HG03159 (cell line): ENCODE measurements at regions not wholly inside any gene's neighbourhood (a gene's known extent, or its start where the extent isn't known, plus 50 kb on each side); places are given as distances from the start of the nearest gene placed in this dataset.

Experiments used
- ATAC-seq: cut with Tn5 transposase; IDR thresholded peaks from one replicate; pipeline ENCODE4 v1.9.1; 2021; ENCODE audit warnings: mild to moderate bottlenecking, moderate library complexity; ENCODE audit not compliant: unreplicated experiment

DNA sequence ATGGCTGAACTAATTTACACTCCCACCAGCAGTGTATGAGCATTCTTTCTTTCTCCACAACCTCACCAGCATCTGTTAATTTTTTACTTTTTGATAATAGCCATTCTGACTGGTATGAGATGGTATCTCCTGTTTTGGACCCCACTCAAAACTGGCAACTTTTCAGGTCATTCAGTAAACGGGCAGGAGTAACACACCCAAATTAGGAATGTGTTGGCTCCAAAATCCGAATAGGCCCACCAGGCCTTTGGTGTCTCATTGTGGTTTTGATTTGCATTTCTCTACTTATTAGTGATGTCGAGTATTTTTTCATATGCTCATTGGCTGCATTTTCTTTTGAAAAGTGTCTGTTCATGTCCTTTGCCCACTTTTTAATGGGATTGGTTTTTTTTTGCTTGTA is 517.1 kb downstream of the TMEM232 start:
- ATAC-seq: no peak

DNA sequence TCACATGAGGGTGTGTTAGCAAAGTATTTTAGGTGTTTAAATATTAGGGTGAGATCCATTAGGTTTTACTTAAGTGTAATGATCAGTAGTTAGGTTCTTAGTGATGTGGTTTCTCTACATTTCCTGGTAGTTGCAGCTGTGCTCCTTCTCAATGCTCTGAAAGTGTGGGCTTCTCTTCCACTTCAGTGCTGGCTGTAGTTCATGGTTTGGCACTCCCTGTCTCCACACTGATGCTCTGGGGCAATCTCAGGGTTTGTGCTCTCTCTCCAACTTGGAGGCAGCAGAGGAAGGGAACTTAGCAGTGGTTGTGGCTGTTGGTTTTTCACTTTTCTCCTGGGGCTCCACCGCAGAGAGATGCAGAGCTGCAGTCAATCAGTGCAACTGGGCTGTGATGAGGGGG is 507.5 kb downstream of the TMEM232 start:
- ATAC-seq: no peak

DNA sequence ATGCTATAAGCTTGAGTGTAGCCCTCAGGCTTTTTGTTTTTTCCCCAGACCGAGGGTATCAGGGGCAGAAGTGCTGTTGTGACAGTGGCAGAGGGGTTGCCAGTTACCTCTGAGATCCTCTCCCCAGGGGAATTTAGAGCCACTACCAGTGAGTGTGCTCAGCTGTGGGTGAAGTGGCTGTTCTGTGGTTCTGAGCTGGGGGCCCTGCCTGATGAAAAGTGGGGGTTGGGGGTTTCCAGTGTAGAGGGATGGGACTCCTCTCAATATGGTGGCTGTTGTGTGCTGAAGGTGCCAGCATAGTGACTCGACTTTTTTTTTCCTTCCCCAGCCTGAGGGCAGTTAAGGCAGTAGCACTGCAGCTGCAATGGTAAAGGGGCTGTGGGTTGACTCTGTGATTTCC is 506.7 kb downstream of the TMEM232 start:
- no peak for ATAC-seq

DNA sequence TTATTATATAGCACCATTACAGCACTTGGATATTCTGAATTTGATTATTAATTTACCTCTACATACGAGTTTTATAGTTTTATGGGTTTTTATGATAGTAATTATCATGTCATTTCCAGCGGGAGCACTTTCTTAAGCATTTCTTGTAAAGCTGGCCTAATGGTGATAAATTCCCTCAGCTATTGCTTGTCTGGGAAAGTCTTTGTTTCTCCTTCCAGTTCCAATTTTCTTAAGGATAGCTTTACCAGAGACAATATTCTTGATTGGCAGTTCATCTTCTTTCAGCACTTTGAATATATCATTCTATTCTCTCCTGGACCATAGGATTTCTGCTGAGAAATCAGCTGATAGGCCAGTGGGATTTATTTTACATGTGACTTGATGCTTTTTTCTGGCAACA is 505.4 kb downstream of the TMEM232 start:
- no peak for ATAC-seq

DNA sequence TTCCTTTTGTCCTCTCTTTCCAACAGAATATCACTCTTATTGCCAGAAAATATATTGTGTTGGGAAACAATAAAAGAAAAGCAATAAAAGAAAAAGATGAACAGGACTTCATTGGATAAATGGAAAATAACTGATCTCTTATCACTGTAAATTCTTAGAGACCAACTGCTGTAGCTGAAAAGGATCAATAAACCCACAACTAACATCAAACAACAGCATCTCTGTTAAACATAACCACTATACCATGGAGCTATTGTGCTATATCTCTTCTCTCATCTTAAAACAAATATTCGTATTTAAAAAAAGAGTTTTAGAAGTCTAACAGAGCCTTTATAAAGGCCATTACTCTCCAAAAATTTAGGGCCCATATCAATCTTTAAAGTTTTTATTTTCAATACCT is 502.4 kb downstream of the TMEM232 start:
- no peak for ATAC-seq

DNA sequence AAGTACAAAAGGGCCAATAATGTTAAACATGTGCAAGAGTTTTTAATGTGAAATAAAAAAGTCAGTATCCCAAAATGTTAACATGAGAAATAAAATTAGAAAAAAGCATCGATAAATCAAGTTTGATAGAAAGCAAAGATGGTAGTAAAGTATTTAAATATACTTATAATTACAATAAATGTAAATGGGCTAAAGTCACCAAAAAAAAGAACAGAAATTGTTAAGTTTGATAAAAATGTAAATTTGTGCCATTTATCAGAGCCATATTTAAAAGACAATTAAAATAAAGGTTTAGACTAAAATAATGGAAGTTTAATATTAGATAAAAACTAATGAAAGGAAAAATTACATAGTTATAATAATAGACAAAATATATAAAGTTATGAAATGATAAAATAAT is 500.5 kb downstream of the TMEM232 start:
- ATAC-seq: no peak

DNA sequence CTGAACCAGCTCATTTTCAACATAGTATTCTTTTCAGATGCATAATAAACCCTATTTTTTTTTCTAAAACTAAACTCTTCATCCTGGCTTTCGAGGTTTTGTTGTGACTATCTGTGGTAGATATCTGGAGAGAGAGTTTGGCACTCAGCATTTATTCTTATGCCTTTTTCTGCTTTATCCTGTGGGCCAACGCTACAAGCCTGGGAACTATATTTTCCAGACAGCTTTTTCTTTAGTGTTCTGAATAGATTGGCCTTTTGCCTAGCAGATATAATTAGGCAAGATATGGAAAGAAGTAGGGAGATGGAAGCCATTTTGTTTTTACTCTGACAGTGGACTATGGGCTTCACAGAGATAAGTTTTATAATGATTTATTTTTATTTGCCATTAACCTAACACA is 486.7 kb downstream of the TMEM232 start:
- no peak for ATAC-seq

DNA sequence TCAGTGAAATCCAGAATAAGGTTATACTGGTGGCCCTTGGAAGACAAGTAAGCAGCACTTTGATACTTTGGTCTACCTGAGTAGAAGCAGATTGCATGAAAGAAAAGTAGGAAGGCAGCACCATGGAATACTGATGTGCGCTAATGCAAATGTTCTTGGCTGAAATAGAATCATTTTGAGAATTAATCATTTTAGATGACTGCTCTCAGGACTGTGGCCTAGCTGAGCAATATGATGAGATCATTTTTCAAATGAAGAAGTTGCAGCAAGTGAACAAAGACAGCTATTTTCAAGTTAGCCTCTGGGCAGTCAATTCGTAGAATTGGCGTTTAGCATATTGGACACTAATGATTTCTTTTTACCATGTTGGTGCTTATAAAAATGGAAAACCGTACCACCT is 483.5 kb downstream of the TMEM232 start:
- no peak for ATAC-seq

DNA sequence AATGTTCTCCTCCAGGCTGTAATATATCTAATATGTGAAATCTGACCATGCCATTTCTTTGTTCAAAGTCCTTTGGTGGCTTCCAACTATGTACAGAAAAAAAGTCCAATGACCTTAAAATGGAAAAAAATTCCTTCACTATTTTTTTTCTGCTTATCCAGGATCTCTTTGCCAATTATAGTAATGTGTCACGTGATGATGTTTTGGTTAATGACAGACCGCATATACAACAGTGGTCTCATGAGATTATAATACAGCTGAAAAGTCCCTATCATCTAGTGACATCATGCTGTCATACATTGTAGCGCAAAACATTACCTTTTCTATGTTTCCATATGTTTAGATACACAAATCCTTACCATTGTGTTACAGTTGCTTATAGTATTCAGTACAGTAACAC is 477.6 kb downstream of the TMEM232 start:
- ATAC-seq: no peak

DNA sequence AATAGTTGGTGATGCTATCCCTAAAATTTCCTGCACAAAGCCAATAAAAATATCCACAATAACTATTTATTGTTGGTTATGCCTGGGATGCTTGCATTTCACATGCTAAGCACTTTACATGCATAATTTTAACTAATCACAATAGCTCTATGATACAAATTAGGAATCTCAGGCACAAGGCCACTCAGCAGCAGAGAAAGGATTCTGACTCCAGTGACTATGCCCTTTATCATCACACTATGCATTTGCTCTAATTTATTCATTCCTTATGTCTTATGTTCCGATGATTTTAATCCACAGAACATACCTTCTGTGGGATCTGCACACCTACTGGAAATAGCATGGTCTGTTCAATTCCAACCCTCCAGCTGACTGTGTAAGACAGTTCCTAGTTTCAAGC is 476.1 kb downstream of the TMEM232 start:
- ATAC-seq: no peak

DNA sequence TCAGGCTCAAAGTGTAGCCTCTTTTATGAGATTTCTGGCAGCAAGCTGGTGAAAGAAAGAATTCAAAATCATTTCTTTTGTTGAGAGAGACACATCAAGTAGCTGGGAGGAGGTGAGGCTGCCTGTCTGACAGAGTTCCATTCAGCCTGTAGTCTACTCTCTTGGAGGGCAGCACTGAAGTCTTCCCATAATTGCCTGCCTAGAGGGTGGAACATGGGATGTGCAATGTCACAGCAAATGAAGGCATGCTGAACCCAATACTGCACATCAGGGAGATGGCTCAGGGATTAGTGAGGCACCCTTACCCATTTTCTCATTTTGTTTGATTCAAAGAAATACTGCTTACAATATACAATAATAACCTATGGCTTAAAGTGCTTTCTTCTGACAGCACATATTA is 475.7 kb downstream of the TMEM232 start:
- ATAC-seq: no peak

DNA sequence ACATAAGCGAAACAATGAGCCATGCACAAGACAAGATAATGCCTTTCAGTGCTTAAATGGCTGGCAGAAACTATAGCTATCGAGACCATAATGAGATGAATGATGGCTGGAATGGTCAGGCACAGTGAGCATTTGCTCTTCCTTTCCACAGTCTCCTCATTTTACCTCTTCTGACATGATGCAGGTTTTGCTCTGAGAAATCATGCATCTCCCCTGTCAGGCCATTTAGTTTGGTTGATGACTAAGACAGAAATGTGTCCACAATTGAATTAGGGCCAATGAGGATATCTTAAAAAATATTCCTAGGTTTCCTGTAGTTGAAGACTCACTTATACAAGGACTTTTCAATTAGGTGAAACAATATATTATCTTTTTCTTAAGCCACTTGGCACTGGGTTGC is 475.1 kb downstream of the TMEM232 start:
- ATAC-seq: no peak

DNA sequence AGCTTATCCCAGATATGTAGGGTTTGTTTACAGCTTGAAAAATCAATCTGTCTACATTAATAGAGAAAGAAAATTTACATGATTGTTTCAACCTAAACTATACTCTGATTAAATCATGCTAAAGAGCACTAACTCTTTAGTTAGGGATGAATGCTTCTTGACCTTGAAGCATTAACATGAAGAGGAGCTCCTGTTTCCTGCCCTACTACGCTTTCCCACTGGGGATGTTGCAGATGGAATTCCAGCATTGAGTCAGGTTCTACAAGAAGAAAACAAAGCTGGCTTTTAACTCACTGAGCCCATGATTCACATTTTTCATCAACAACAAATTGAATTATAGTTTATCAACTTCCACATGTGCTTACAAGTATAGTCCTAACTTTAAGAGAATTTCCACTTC is 471.3 kb downstream of the TMEM232 start:
- ATAC-seq: no peak

DNA sequence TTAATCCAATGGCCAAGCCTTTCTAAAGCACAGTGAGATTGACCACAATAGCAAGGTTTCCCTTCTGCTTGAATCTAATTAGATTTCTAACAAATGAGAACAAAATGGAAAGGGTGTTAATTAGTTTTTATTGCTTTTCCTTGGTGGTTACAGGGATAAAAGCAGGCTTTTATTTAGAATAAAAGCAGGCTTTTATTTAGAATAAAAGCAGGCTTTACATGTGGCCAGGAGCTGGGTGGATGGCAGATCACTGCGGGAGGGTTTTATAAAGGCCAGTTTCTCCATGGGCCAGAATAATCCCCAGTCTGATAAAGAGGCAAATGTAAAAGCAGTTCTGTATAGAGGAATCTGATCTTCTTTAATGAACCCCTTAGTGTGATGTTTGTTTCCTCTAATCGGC is 470.2 kb downstream of the TMEM232 start:
- no peak for ATAC-seq

DNA sequence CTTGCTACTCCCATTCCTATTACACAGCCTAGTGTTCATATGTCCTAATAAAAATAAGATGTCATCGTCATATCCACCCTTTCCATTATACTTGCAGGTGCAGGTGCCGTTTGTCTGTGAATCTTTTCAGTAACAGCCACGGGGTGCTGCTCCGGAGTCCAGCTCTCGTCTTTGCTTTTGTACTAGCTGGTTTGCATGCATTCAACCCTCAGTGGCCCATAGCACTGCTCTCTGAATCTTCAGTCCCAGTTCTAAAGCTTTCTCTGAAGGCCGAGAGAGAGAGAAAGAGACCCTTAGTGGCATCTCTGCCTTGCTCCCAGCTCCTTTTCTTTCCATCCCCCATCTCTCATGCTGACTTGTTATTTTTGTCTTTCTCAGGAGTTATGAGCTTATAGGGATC is 468.5 kb downstream of the TMEM232 start:
- no peak for ATAC-seq

DNA sequence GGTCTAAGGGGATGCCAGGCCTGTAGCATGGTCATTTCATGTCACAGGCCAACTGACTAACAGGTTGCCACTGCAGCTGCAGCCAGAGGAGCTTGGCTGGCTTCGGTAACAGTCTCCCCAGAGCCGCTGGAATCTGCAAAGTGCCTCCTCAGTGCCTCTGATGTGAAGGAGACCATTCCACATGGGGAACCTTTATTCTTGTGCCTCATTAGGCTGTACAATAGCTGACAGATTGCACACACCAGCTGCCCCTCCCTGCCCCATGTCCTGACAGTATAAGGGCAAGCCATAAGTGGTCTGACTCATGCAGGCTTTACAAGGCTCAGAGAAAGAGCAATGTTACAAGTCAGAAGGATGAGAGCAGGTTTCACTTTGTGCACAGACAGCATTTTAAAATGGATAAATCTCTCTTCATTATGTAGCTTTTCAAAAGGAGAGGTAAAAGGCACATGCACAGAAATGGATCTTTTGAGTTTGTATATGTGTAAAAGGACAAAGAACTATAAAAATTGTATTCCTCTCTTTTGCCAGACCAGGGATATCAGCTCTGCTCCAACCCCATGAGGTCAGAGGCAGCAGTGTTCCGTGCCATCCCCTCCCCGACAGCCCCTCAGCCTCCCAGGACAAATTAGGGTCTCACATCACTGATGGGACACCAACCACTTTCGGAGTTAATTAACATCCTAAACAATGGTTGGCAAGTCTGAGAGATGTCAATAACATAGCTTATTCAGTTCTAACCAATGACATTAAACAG is 467.8 kb downstream of the TMEM232 start:
- ATAC-seq: no peak

DNA sequence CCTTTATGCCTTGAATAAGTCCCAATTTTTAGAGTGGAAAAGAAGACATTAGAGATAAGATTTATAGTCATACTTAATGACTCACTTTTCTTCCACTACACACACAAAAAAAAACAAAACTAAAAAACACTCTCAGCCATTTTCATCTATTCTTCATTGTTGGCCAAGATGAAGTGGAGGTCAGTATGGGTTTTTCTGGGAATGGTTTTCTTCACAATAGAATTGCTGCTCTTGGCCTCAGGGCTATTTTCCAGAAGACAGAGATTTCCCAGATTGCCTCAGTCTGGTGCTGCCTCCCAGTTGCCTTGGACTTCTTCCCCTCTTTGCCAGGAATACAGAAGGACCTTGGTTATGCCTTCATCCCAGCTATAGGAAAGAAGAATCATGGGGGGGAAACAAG is 463.7 kb downstream of the TMEM232 start:
- ATAC-seq: no peak

DNA sequence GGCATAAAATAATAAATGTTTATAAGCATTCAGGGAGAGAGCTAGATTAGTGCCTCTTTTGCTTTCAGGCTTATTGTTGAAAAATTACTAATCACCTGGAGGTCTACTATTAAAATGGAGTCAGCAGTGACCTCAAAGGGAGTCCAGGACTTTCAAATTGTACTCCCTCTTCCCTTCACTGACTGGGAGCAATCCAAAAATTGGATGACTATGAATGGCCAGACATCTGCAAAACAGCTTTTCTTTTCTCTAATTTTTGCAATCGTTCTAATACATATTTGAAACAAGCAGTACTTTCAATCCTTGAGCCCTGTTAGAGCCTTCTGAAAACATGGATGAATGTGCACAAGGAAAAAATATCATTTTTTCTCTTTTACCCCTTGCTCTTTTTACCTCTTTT is 461.8 kb downstream of the TMEM232 start:
- ATAC-seq: no peak

DNA sequence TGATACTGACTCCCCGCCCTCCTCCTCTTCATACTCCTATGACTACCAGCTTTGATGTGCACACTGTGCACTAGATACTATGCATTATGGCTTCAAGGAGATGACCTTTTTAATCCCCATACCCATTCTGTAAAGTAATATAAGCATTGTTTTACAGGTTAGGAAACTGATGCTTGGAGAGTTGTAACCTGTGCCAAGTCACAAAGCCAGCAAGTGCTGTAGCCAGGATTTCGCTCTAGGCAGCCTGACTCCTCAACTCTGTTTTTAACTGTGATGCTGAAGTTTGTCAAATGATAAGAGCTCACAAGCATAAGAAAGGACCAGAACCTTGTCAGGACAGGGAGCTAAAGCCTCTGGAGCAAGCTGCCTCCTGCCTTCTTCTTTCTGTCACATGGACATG is 461.3 kb downstream of the TMEM232 start:
- no peak for ATAC-seq

DNA sequence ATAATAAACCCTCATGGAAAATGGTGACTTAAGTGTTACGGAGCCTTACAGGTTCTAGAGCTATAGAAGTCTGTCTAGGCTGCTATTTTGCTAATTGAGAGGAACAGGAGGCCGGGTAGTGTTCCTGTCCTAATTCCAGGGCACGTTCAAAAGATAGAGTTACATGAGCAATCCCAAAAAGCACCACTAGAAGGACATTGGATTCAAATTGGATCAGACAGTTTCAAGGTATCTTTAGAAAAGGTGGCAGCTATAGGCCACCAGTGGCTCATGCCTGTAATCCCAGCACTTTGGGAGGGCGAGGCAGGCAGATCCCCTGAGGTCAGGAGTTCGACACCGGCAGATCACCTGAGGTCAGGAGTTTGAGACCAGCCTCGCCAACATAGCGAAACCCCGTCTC is 458.8 kb downstream of the TMEM232 start:
- no peak for ATAC-seq

DNA sequence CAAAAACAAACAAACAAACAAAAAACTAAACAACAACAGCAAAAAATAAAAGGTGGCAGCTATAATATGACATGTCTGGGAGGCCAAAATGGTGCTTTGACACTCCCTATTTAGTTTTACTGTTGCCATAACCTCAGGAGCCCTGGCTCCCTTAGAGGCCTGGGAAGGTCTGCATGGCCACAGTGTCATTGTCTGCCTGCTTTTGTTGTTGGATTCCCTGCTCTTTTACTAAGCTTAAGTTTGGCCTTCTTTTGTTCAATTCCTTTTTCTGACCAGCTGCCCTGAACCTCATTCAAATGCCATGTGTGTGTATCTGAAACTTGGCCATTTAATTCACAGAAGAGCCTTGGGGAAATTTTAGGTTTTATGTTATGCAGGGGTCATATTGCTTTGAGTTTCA is 458.2 kb downstream of the TMEM232 start:
- no peak for ATAC-seq

DNA sequence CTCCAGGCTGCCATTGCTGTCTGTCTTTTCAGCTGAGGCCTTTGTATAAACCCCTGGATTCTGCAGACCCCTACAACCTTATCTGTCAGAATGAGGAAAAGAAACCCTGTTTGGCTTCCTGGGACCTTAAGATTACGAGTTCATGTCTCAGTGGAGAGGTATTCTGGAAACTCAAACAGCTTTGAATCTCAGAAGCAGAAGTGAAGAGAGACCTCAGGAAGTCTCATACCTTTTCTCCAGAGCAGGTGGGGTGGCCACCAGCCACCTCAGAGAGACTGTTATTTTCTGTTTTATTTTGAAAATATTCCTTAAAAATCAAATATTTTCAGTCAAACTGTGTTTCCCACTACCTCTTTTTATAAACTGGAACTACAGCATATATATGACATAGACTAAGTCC is 457.5 kb downstream of the TMEM232 start:
- ATAC-seq: no peak

DNA sequence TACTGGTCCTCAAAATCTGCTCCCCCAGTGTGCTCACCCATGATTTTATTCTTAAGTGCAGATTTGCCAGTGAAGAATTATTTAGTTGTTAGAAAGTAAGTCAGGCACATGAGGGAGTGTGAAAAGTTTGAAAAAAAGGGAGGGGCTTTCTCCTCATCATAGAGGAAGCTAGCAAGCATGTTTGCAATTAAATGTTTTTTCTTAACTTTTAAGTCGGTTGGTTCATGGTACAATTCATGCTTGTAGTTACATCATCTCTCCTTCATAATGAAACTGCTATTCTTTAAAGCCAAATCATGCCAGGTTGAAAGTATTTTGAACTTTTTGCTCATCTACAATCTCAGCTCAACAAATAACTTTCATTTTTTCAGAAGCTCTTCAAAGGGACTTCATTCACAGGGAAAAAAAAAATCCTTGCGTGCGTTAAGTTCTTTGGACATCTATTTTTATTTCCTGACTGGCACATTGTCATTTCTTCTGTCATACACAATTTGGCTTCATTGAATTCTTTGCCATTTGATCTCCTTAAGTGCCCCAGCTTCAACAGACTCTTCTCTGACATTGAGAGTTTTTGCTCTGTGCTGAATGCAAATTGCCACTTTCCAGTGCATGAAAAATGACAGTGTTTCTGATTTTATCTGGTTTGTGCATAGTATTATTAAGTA is 456.9 kb downstream of the TMEM232 start:
- no peak for ATAC-seq
